Fibroblast of the aortic adventitia (primary cell): ENCODE measurements at regions not wholly inside any gene's neighbourhood (a gene's known extent, or its start where the extent isn't known, plus 50 kb on each side); places are given as distances from the start of the nearest gene placed in this dataset.
"Not testable (repeated sequence)": the region's sequence is repeated elsewhere in the genome, so short reads cannot be mapped to it uniquely, and the experiment has no call there.

Experiments used
- DNase-seq: peaks from one replicate; pipeline ENCODE4 v3.0.0-alpha.2; 2010; ENCODE audit warnings: low read depth
- H3K4me3 ChIP-seq: 2 replicates; pipeline ENCODE4 v1.5.1; 2011; ENCODE audit warnings: low read depth, mild to moderate bottlenecking, control low read depth, low read length, moderate library complexity
- TF ChIP-seq, protein P1 (sequence below): IDR thresholded peaks from 2 replicates; pipeline ENCODE4 v1.5.1; 2011; ENCODE audit warnings: mild to moderate bottlenecking, low read length, control low read depth, inconsistent platforms; ENCODE audit not compliant: insufficient read depth

DNA sequence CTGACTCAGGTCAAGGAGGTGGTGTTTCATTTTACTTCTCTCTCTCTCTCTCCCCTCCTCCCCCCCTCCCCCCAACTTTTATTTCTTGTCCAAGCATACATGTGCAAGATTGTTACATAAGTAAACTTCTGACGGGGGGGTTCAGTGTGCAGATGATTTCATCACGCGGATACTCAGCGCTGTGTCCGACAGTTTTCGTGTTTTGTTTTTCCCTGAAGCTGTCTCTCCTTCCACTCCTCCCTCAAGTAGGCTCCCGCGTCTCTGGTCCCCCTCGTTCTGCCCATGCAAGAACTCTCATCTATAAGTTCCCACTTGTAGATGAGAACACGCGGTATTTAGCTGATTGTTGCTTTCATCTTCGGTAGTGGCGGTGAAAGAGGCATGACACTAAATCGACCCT lies 111.0 kb upstream of the ANKRD30BL start:
- no peak overlapping the region for H3K4me3 ChIP-seq
- DNase-seq: no peak
- TF ChIP-seq, protein P1, sequence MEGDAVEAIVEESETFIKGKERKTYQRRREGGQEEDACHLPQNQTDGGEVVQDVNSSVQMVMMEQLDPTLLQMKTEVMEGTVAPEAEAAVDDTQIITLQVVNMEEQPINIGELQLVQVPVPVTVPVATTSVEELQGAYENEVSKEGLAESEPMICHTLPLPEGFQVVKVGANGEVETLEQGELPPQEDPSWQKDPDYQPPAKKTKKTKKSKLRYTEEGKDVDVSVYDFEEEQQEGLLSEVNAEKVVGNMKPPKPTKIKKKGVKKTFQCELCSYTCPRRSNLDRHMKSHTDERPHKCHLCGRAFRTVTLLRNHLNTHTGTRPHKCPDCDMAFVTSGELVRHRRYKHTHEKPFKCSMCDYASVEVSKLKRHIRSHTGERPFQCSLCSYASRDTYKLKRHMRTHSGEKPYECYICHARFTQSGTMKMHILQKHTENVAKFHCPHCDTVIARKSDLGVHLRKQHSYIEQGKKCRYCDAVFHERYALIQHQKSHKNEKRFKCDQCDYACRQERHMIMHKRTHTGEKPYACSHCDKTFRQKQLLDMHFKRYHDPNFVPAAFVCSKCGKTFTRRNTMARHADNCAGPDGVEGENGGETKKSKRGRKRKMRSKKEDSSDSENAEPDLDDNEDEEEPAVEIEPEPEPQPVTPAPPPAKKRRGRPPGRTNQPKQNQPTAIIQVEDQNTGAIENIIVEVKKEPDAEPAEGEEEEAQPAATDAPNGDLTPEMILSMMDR: no peak

DNA sequence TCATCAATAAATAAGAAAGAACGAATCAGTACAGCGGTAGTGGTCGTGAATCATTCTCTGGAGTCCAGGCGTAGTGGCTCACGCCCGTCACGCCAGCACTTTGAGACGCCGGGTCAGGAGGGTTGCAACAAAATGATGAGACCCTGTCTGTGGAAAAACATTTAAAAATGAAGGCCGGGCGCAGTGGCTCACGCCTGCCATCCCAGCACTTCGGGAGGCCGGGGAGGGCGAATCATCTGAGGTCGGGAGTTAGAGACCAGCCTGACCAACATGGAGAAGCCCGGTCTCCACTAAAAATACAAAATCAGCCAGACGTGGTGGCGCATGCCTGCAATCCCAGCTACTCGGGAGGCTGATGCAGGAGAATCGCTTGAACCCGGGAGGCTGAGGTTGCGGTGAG lies 111.8 kb upstream of the ANKRD30BL start:
- H3K4me3 ChIP-seq, DNase-seq: not testable (repeated sequence)

DNA sequence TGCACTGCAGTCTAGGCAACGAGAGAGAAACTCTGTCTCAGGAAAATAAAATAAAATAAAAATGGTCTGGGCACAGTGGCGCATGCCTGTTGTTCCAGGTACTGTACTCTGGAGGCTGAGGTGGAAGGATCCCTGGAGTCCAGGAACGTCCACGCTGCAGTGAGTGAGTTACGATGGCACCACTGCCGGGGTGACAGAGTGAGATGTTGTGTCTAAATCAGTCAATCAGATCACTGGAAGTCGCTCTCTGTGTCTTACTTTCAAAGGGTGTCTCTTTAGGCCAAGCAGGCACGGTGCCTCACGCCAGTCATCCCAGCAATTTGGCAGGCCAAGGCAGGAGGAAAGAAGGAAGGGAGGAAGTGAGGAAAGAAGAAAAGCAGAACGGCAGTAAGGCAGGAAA lies 112.2 kb upstream of the ANKRD30BL start:
- DNase-seq: no peak
- H3K4me3 ChIP-seq: no peak overlapping the region
- TF ChIP-seq, protein P1: no peak

DNA sequence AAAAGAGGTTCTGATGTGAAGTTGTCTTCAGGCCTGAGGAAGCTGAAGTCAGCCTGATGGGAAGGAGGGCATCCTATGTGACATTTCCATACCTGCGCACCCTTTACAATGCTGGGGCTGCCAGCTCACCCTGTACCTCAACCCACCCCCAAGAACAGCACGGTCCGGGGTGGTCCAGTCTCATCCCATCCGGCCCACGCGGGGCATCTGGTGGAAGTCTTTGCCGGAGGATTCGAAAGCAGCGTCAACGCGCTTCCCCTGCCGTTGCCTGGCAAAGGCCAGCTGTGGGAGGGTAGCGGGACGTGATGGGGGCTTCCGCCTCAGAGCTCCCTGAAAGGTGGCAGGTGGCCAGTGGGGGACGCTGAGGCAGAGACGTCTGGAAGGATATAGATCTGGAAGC lies 113.6 kb upstream of the ANKRD30BL start:
- DNase-seq: no peak
- TF ChIP-seq, protein P1: no peak
- H3K4me3 ChIP-seq: no peak overlapping the region

DNA sequence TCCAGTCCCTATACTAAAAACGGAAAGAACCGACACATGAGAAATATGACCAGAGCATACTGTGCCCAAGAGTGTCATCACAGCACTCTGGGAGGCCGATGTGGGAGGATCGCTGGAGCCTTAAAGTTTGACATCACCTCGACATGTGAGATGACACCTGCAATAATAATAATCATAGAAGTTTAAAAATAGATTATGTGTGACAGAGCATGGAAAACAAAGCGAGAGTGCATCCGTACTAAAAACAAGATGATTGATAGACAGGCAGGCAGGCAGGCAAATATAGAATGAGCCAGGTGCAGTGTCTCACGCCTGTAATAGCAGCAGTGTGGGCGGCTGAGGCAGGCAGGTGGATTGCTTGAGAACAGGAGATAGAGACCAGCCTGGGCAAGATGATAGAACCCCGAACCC lies 114.8 kb upstream of the ANKRD30BL start:
- TF ChIP-seq, protein P1: no peak
- H3K4me3 ChIP-seq: no peak overlapping the region
- DNase-seq: no peak

DNA sequence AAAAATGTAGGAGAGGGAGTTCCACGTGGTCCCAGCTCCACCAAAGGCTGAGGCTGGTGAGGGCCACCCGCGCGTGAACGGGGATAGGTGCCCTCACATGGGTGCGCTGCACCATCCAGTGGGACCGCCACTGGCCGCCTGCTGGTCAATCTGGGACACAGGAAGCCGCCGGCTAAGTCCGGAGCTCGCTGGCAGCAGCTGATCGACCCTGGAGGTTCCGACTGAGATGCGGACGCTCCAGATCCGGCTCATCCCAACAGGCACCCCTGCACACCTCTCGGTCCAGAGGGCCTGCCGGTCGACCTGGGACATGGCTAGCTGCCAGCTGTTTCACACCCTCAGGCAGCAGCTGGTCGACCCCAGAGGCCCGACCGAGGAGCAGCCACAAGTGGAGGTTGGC lies 116.5 kb upstream of the ANKRD30BL start:
- no peak for DNase-seq
- TF ChIP-seq, protein P1: no peak
- H3K4me3 ChIP-seq: no peak overlapping the region

DNA sequence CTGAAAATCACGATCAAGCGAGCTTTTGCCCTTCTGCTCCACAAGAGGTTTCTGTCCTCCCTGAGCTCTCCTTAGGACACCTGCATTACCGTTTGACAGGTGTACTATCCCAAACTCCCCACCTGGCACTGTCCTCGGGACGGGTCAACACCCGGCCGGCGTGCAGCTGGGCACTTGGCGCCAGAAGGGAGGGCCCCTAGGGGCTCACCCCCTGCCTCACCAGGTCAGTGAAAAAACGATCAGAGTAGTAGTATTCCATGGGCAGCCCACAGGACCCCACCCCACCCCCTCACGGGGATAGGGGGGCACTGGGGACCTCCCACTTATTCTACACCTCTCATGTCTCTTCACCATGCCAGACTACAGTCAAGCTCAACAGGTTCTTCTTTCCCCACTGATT lies 117.6 kb upstream of the ANKRD30BL start:
- no peak for DNase-seq
- TF ChIP-seq, protein P1: no peak

More for the DNA sequence above, 117.6 kb upstream of the ANKRD30BL start:
- H3K4me3 ChIP-seq: no peak overlapping the region
